Esophagus muscularis mucosa (tissue), 3 donors: ENCODE measurements at regions not wholly inside any gene's neighbourhood (a gene's known extent, or its start where the extent isn't known, plus 50 kb on each side); places are given as distances from the start of the nearest gene placed in this dataset.
"Not testable (repeated sequence)": the region's sequence is repeated elsewhere in the genome, so short reads cannot be mapped to it uniquely, and the experiment has no call there.

Experiments used
- POLR2A ChIP-seq: fragments of 450-650 bp; IDR thresholded peaks from one replicate; pipeline ENCODE4 v1.6.1; 2017; ENCODE audit warnings: antibody characterized with exemption, moderate library complexity, mild to moderate bottlenecking, low read depth
- TF ChIP-seq, protein P1 (sequence below), 3 experiments: fragments of 200-600 bp in 2 of 3; fragments of 450-650 bp in 1 of 3; sonication (generic) in 2 of 3; IDR thresholded peaks; one replicate each; pipeline ENCODE4 v1.5.1; 2017 to 2019; ENCODE audit warnings: antibody characterized with exemption in 3 of 3, mild to moderate bottlenecking in 2 of 3, moderate library complexity in 1 of 3

DNA sequence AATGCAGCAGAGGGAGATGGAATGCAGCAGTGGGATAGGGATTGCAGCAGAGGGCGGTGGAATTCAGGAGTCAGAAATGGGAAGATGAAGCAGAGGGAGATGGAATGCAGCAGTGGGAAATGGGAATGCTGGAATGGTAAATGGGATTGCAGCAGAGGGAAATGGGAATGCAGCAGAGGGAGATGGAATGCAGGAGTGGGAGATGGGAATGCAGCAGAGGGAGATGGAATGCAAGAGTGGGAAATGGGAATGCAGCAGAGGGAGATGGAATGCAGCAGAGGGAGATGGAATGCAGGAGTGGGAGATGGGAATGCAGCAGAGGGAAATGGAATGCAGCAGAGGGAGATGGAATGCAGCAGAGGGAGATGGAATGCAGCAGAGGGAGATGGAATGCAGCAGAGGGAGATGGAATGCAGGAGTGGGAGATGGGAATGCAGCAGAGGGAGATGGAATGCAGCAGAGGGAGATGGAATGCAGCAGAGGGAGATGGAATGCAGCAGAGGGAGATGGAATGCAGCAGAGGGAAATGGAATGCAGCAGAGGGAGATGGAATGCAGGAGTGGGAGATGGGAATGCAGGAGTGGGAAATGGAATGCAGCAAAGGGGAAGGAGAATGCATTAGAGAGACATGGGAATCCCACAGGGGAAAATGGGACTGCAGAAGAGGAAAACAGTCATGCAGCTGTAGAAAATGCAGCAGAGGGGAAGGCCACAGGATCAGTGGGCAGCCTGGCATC is 329.8 kb downstream of the EMP1 start:
- TF ChIP-seq POLR2A: not testable (repeated sequence)
- TF ChIP-seq, protein P1, sequence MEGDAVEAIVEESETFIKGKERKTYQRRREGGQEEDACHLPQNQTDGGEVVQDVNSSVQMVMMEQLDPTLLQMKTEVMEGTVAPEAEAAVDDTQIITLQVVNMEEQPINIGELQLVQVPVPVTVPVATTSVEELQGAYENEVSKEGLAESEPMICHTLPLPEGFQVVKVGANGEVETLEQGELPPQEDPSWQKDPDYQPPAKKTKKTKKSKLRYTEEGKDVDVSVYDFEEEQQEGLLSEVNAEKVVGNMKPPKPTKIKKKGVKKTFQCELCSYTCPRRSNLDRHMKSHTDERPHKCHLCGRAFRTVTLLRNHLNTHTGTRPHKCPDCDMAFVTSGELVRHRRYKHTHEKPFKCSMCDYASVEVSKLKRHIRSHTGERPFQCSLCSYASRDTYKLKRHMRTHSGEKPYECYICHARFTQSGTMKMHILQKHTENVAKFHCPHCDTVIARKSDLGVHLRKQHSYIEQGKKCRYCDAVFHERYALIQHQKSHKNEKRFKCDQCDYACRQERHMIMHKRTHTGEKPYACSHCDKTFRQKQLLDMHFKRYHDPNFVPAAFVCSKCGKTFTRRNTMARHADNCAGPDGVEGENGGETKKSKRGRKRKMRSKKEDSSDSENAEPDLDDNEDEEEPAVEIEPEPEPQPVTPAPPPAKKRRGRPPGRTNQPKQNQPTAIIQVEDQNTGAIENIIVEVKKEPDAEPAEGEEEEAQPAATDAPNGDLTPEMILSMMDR (IDR thresholded peaks at IDR 0.05): not testable (repeated sequence)
